HepG2 (cell line): ENCODE measurements at regions not wholly inside any gene's neighbourhood (a gene's known extent, or its start where the extent isn't known, plus 50 kb on each side); places are given as distances from the start of the nearest gene placed in this dataset.
"Not testable (repeated sequence)": the region's sequence is repeated elsewhere in the genome, so short reads cannot be mapped to it uniquely, and the experiment has no call there.

Experiments used
- ATAC-seq: fragments of 200-7000 bp; cut with Tn5 transposase; 3 replicates; pipeline ENCODE4 v1.9.1; 2020; ENCODE audit warnings: mild to moderate bottlenecking, moderate library complexity
- BruUV-seq: library from RNA; stranded (reverse); fragments of 400-500 nt; replicated peaks from 2 replicates; lab custom pipeline; 2021; lab: Mats Ljungman, UMichigan
- CTCF ChIA-PET: fragments of 300-600 bp; formaldehyde crosslinking; extraction: SDS; loops from one replicate; lab custom pipeline; 2021; ENCODE audit warnings: low total read pairs, inconsistent platforms, low intra/inter-chr PET ratio; lab: Yijun Ruan, JAX
- POLR2A ChIA-PET: fragments of 350-600 bp; sonication (Branson Sonifier 250); formaldehyde crosslinking; loops from one replicate; lab custom pipeline; 2020; ENCODE audit warnings: antibody characterized with exemption, inconsistent platforms; lab: Yijun Ruan, JAX
- DNase-seq: peaks from one replicate; pipeline ENCODE4 v3.0.0-alpha.2; 2015; ENCODE audit warnings: low spot score
- FAIRE-seq: peaks from 3 replicates; lab custom pipeline; 2011; peaks lifted over from hg19 to GRCh38; lab: Jason Lieb, UNC
- H2AFZ ChIP-seq: one replicate; pipeline ENCODE4 v1.6.1; 2011; ENCODE audit warnings: low read length, inconsistent platforms
- H3K27ac ChIP-seq: fragments of 300-600 bp; 3 replicates; pipeline ENCODE4 v1.8.0; 2011; ENCODE audit warnings: mixed run types, mild to moderate bottlenecking, mixed read lengths, low read length, inconsistent platforms; ENCODE audit not compliant: insufficient read depth; ENCODE audit errors: extremely low read length
- H3K27me3 ChIP-seq, 2 experiments: fragments of 200-600 bp in 1 of 2; 2 replicates in 1 of 2; 3 replicates in 1 of 2; pipeline versions ENCODE4 v1.6.0 to v1.8.0; 2011; ENCODE audit warnings: low read length in 2 of 2, mild to moderate bottlenecking in 2 of 2, moderate library complexity in 2 of 2, inconsistent platforms in 1 of 2; ENCODE audit not compliant: insufficient read depth in 2 of 2, control insufficient read depth in 1 of 2
- H3K36me3 ChIP-seq, 2 experiments: fragments of 200-600 bp in 1 of 2; replicated peaks in 1 of 2; 2 replicates in 1 of 2; 3 replicates in 1 of 2; pipeline versions ENCODE4 v1.5.1 to v1.8.0; 2011; ENCODE audit warnings: low read length in 2 of 2, inconsistent platforms in 1 of 2; ENCODE audit not compliant: insufficient read depth in 2 of 2, control insufficient read depth in 1 of 2
- H3K4me1 ChIP-seq: 2 replicates; pipeline ENCODE4 v1.5.1; 2012; ENCODE audit warnings: low read length, inconsistent platforms; ENCODE audit not compliant: insufficient read depth
- H3K4me2 ChIP-seq: 2 replicates; pipeline ENCODE4 v1.6.0; 2011; ENCODE audit warnings: low read depth, low read length, inconsistent platforms
- H3K4me3 ChIP-seq, 3 experiments: fragments of 200-600 bp in 1 of 3; sonication (generic), shearing (Covaris generic) in 1 of 3; replicated peaks in 1 of 3; 2 replicates each; pipeline ENCODE4 v1.5.1; 2011 to 2016; ENCODE audit warnings: low read length in 3 of 3, inconsistent platforms in 2 of 3, low read depth in 2 of 3, mild to moderate bottlenecking in 2 of 3, control low read depth in 1 of 3, mixed read lengths in 1 of 3; ENCODE audit not compliant: insufficient read depth in 1 of 3
- H3K79me2 ChIP-seq: one replicate; pipeline ENCODE4 v1.6.1; 2011; ENCODE audit warnings: low read length, inconsistent platforms; ENCODE audit not compliant: insufficient read depth
- H3K9ac ChIP-seq: 2 replicates; pipeline ENCODE4 v1.6.0; 2011; ENCODE audit warnings: mild to moderate bottlenecking, low read depth, low read length, inconsistent platforms; ENCODE audit not compliant: insufficient read depth
- H3K9me3 ChIP-seq: 2 replicates; pipeline ENCODE4 v1.5.1; 2012; ENCODE audit warnings: mild to moderate bottlenecking, low read length
- H4K20me1 ChIP-seq: 2 replicates; pipeline ENCODE4 v1.6.0; 2011; ENCODE audit warnings: inconsistent platforms, mild to moderate bottlenecking, low read length, moderate library complexity; ENCODE audit not compliant: insufficient read depth
- WGBS: methylation state at CpG from one replicate; pipeline ENCODE4 v1.1.6; 2017; ENCODE audit warnings: low lambda C conversion rate; 5-methylcytosine and 5-hydroxymethylcytosine counted together
- in situ Hi-C: cut with HindIII; loops from 2 replicates; pipeline ENCODE4 v1.10.0; 2017; ENCODE audit warnings: low pct_unique_long_range_greater_than_20kb; ENCODE audit not compliant: extremely low pct_ligation_motif_present
- intact Hi-C: fragments of 100-400 bp; cut with micrococcal nuclease; formaldehyde crosslinking; loops from one replicate; pipeline ENCODE4 v1.10.0; 2022; ENCODE audit not compliant: unreplicated experiment

DNA sequence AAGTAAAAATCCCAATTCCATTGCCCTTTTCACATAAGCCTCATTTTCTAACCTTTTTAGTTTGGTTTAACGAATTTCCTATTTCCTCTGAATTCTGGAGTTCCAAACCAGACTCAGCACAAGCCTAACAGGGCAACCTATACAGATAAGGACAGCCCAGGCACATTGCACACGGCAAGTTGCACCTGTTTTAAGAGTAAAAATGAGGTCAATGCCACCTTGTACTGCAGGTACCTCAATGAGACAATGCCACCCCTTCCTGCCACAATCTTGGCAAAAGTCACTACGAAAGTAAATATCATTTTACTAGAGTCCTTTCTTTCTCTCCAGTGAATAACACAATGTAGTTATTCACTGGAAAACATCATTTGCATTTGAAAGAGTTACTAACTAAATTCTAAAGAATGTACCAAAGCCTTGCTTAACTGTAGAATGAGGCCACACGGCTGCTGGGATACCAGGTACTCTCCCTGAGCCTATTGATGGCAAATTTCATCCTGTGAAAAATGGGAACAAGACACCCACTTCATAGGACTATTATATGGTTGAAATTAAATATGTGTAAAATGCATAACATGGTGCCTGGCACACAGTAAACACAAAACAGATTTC, 117.2 kb upstream of the NBPF9 start:
- H3K4me3 ChIP-seq, H3K9me3 ChIP-seq, H4K20me1 ChIP-seq, FAIRE-seq, H3K27ac ChIP-seq, ATAC-seq, H3K36me3 ChIP-seq, H3K4me1 ChIP-seq, H3K4me2 ChIP-seq, H3K27me3 ChIP-seq, H3K9ac ChIP-seq, in situ Hi-C loops, DNase-seq, POLR2A ChIA-PET, BruUV-seq, intact Hi-C loops, H2AFZ ChIP-seq, CTCF ChIA-PET, H3K79me2 ChIP-seq: not testable (repeated sequence)
- WGBS: no CpG with 5 or more reads among the region's 4 CpGs

DNA sequence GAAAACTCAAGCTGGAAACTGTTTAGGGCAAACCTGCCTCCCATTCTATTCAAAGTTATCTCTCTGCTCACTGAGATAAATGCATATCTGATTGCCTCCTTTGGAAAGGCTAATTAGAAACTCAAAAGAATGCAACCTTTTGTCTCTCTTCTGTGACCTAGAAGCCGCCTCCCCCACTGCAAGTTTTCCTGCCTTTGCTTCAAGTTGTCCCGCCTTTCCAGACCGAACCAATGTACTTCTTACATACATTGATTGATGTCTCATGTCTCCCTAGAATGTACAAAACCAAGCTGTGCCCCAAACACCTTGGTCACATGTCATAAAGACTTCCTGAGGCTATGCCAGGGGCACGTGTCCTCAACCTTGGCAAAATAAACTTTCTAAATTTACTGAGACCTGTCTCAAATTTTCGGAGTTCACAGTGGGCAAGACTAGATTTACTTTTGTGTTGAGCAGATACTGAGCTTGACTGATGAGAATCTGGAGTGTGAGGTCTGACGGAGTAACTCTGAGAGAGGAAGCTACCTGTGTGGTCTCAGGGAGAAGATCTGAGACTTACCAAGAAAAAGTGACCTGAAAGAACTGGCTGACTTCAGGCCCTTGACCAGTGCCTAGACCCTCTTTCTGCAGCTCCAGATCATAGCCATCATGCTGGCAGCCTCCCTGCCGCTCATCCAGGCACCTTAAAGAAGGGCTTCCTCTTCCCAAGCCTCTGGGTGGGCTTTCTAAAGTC, 124.7 kb upstream of the NBPF9 start:
- ATAC-seq, POLR2A ChIA-PET, H3K27me3 ChIP-seq, H3K27ac ChIP-seq, CTCF ChIA-PET, H2AFZ ChIP-seq, H3K79me2 ChIP-seq, H3K9me3 ChIP-seq, H3K4me1 ChIP-seq, H3K4me2 ChIP-seq, intact Hi-C loops, H4K20me1 ChIP-seq, H3K36me3 ChIP-seq, H3K4me3 ChIP-seq, DNase-seq, FAIRE-seq, H3K9ac ChIP-seq, BruUV-seq, in situ Hi-C loops: not testable (repeated sequence)
- 40% methylated on average over 2 of the region's 7 CpGs for WGBS

DNA sequence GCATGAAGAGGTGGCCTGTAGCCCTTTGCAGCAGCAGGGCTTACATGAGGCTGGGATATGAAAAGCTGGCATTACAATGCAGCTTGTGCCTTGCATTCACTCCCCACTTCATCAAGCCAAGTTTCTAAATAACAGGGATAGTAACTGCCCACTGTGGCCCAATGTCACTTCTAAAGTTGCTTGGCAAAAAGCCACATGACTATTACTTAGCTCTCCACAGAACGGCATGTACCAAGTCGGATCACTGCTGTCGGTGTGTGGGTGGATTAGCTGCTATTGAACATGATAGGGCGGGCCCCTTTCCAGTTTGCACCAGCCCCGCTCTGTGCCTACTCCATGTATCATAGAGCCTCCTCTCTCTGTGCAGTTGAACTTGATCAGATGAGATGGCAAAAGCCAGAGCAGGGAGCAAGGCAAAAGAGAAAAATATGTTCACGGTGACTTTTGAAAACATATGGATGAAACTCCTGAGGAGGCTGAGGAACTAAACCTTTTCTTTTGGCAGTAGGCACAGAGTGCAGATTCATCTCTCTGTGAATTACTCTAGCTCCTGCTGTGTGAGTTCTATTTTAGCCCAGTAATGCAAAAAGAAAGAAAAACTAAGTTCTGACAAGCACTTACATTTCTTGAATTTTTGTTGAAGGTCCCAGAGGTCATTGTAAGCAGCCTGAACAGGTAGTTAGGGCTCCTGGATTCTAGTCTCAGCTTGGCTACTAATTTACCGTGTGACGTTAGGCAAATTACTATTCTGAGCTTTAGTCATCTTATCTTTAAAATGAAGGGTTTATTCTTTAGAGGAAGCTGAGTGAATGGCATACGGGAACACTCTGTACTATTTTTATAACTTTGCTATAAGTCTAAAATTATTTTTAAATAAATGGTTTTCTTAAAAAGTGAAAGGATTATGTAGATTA, 125.6 kb upstream of the NBPF9 start:
- 89% methylated on average over 1 of the region's 9 CpGs for WGBS
- H3K27me3 ChIP-seq, CTCF ChIA-PET, H3K9ac ChIP-seq, H3K79me2 ChIP-seq, intact Hi-C loops, H2AFZ ChIP-seq, H3K4me2 ChIP-seq, H3K4me1 ChIP-seq, H3K9me3 ChIP-seq, POLR2A ChIA-PET, DNase-seq, ATAC-seq, FAIRE-seq, H4K20me1 ChIP-seq, H3K4me3 ChIP-seq, H3K36me3 ChIP-seq, BruUV-seq, in situ Hi-C loops, H3K27ac ChIP-seq: not testable (repeated sequence)

- ATAC-seq, H4K20me1 ChIP-seq, H3K4me2 ChIP-seq, H2AFZ ChIP-seq, FAIRE-seq, H3K9ac ChIP-seq, BruUV-seq, H3K36me3 ChIP-seq, H3K4me1 ChIP-seq, H3K4me3 ChIP-seq, in situ Hi-C loops, H3K27ac ChIP-seq, H3K79me2 ChIP-seq, H3K9me3 ChIP-seq, DNase-seq, POLR2A ChIA-PET, CTCF ChIA-PET, intact Hi-C loops, H3K27me3 ChIP-seq: not testable (repeated sequence)
- 65% methylated on average over 3 of the region's 5 CpGs for WGBS
Measured at GRCh38 chr1:149229813-149230212, 126.5 kb upstream of the NBPF9 start.
